ENCODE measurements at regions not wholly inside any gene's neighbourhood (a gene's known extent, or its start where the extent isn't known, plus 50 kb on each side); places are given as distances from the start of the nearest gene placed in this dataset.

- DNase-seq = no peak
These were observed 55.9 kb upstream of the MIS18BP1 start for GRCh38 chr14:45308745-45309397.
